GM18867 (cell line): ENCODE measurements at regions not wholly inside any gene's neighbourhood (a gene's known extent, or its start where the extent isn't known, plus 50 kb on each side); places are given as distances from the start of the nearest gene placed in this dataset.
"Not testable (repeated sequence)": the region's sequence is repeated elsewhere in the genome, so short reads cannot be mapped to it uniquely, and the experiment has no call there.

Experiments
- ATAC-seq: cut with Tn5 transposase; IDR thresholded peaks from one replicate; pipeline ENCODE4 v1.9.1; 2021; ENCODE audit warnings: mild to moderate bottlenecking, moderate library complexity; ENCODE audit not compliant: unreplicated experiment

GRCh38 chr7:37598824-37599223, 84.7 kb upstream of the GPR141 start:
- no peak for ATAC-seq

GRCh38 chr7:37601321-37601720, 82.2 kb upstream of the GPR141 start:
- ATAC-seq = no peak

DNA sequence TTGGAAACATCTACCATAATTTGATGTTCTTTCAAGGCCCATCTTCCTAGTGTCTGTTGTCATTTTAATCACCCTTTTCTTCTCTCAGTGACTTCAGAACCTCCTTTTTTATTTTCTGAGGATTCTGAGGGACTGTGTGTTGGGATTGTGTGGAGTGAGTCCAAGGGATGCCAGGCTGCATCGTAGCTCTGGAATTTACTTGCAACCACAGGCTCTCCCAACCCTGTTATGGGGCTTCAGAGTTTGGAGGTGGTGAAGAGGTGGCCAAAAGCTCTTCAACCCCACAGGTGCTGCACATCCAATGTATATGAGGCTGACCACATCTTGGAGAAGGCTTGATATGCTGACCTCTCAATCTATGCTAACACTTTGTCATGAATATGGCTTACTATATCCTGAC, 79.5 kb upstream of the GPR141 start:
- ATAC-seq = no peak

DNA sequence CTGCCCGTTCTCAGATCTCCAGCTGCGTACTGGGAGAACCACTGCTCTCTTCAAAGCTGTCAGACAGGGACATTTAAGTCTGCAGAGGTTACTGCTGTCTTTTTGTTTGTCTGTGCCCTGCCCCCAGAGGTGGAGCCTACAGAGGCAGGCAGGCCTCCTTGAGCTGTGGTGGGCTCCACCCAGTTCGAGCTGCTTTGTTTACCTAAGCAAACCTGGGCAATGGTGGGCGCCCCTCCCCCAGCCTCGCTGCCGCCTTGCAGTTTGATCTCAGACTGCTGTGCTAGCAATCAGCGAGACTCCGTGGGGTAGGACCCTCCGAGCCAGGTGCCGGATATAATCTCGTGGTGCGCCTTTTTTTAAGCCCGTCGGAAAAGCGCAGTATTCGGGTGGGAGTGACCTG, 66.2 kb upstream of the GPR141 start:
- ATAC-seq = not testable (repeated sequence)

- no peak for ATAC-seq
These were observed 50.5 kb upstream of the GPR141 start for GRCh38 chr7:37633048-37633447.
